ENCODE measurements at regions not wholly inside any gene's neighbourhood (a gene's known extent, or its start where the extent isn't known, plus 50 kb on each side); places are given as distances from the start of the nearest gene placed in this dataset.

GRCh38 chr12:128121424-128121823 lies 145.5 kb upstream of the TMEM132C start:
- no TSS peak for BruUV-seq (replicated peaks)
- Mint-ChIP-seq H3K36me3 (ENCODE audit: insufficient read depth, unreplicated experiment) (no peaks in the 10 kb centered on the region), H3K27me3 (ENCODE audit: insufficient read depth, unreplicated experiment) (no peaks in the 10 kb centered on the region), H3K4me3 (ENCODE audit: unreplicated experiment) (no peak overlapping the region), H3K4me1 (ENCODE audit: insufficient read depth, unreplicated experiment) (no peaks in the 10 kb centered on the region), H3K27ac (ENCODE audit: low read depth, unreplicated experiment) (no peak overlapping the region), H3K9me3 (ENCODE audit: unreplicated experiment) (peaks cover 7% of the 10 kb centered on the region)
- ChIA-PET POLR2A (interaction anchor here (0.7 kb wide), 1 partner anchor 52 kb away, joined by 3 read pairs; no protein-coding TSS in a partner anchor), CTCF (interaction anchor here (0.7 kb wide), 1 partner anchor 105 kb away, joined by 3 read pairs; no protein-coding TSS in a partner anchor)
- intact Hi-C loops (cut with micrococcal nuclease), result no loop called here
- DNase-seq (ENCODE audit: unreplicated experiment), result no peak
- TF ChIP-seq, protein P1, sequence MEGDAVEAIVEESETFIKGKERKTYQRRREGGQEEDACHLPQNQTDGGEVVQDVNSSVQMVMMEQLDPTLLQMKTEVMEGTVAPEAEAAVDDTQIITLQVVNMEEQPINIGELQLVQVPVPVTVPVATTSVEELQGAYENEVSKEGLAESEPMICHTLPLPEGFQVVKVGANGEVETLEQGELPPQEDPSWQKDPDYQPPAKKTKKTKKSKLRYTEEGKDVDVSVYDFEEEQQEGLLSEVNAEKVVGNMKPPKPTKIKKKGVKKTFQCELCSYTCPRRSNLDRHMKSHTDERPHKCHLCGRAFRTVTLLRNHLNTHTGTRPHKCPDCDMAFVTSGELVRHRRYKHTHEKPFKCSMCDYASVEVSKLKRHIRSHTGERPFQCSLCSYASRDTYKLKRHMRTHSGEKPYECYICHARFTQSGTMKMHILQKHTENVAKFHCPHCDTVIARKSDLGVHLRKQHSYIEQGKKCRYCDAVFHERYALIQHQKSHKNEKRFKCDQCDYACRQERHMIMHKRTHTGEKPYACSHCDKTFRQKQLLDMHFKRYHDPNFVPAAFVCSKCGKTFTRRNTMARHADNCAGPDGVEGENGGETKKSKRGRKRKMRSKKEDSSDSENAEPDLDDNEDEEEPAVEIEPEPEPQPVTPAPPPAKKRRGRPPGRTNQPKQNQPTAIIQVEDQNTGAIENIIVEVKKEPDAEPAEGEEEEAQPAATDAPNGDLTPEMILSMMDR (IDR thresholded peaks at IDR 0.05; ENCODE audit: unreplicated experiment), result no peak

DNA sequence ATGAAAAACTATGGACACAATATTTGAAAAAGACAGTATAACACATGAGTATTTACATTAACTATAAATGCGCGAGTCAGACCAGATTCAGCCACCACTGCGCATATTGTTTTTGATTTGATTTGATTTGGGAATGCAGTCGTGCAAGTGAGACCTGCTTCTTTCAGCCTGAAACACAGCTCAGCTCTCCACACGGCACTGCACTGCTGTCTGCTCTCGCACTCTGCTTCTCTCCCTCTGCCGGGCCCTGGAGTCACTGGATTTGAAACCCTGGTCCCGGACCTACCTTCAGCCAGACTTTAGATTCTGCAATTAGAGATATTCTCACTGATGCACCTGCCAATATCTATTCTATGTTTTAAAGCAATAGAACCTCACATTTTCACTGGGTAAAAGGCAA lies 143.9 kb upstream of the TMEM132C start:
- no peaks in the 10 kb centered on the region for H3K27me3 Mint-ChIP-seq (ENCODE audit: insufficient read depth, unreplicated experiment)
- intact Hi-C loops (cut with micrococcal nuclease), result no loop called here
- CTCF ChIA-PET, result no interaction called here
- DNase-seq (ENCODE audit: unreplicated experiment), result no peak
- H3K4me1 Mint-ChIP-seq (ENCODE audit: insufficient read depth, unreplicated experiment), result no peaks in the 10 kb centered on the region
- no peak overlapping the region for H3K4me3 Mint-ChIP-seq (ENCODE audit: unreplicated experiment)
- H3K36me3 Mint-ChIP-seq (ENCODE audit: insufficient read depth, unreplicated experiment), result no peaks in the 10 kb centered on the region
- POLR2A ChIA-PET, result no interaction called here
- no TSS peak for BruUV-seq (replicated peaks)
- no peak overlapping the region for H3K27ac Mint-ChIP-seq (ENCODE audit: low read depth, unreplicated experiment)
- TF ChIP-seq, protein P1 (IDR thresholded peaks at IDR 0.05; ENCODE audit: unreplicated experiment), result no peak
- H3K9me3 Mint-ChIP-seq (ENCODE audit: unreplicated experiment), result peaks cover 8% of the 10 kb centered on the region

GRCh38 chr12:128131955-128132354 lies 135.0 kb upstream of the TMEM132C start:
- BruUV-seq (replicated peaks), result no TSS peak
- ChIA-PET CTCF (no interaction called here), POLR2A (no interaction called here)
- TF ChIP-seq, protein P1 (IDR thresholded peaks at IDR 0.05; ENCODE audit: unreplicated experiment), result no peak
- peaks cover 23% of the 10 kb centered on the region for H3K9me3 Mint-ChIP-seq (ENCODE audit: unreplicated experiment)
- H3K27me3 Mint-ChIP-seq (ENCODE audit: insufficient read depth, unreplicated experiment), result no peaks in the 10 kb centered on the region
- no peak overlapping the region for H3K4me3 Mint-ChIP-seq (ENCODE audit: unreplicated experiment)
- DNase-seq (ENCODE audit: unreplicated experiment), result no peak
- intact Hi-C loops (cut with micrococcal nuclease), result no loop called here
- no peaks in the 10 kb centered on the region for H3K36me3 Mint-ChIP-seq (ENCODE audit: insufficient read depth, unreplicated experiment)
- no peak overlapping the region for H3K27ac Mint-ChIP-seq (ENCODE audit: low read depth, unreplicated experiment)
- H3K4me1 Mint-ChIP-seq (ENCODE audit: insufficient read depth, unreplicated experiment), result no peaks in the 10 kb centered on the region

- Mint-ChIP-seq H3K27ac (ENCODE audit: low read depth, unreplicated experiment) (no peak overlapping the region), H3K4me1 (ENCODE audit: insufficient read depth, unreplicated experiment) (no peaks in the 10 kb centered on the region), H3K9me3 (ENCODE audit: unreplicated experiment) (peaks cover 27% of the 10 kb centered on the region), H3K4me3 (ENCODE audit: unreplicated experiment) (no peak overlapping the region), H3K27me3 (ENCODE audit: insufficient read depth, unreplicated experiment) (no peaks in the 10 kb centered on the region), H3K36me3 (ENCODE audit: insufficient read depth, unreplicated experiment) (no peaks in the 10 kb centered on the region)
- TF ChIP-seq, protein P1 (IDR thresholded peaks at IDR 0.05; ENCODE audit: unreplicated experiment), result no peak
- intact Hi-C loops (cut with micrococcal nuclease), result no loop called here
- BruUV-seq (replicated peaks), result no TSS peak
- CTCF ChIA-PET, result interaction anchor here (0.5 kb wide), 1 partner anchor 701 kb away, joined by 3 read pairs; no protein-coding TSS in a partner anchor
- DNase-seq (ENCODE audit: unreplicated experiment), result no peak
- POLR2A ChIA-PET, result no interaction called here
These were observed 133.5 kb upstream of the TMEM132C start for GRCh38 chr12:128133321-128134073.
